GM13976 (cell line): ENCODE measurements at regions not wholly inside any gene's neighbourhood (a gene's known extent, or its start where the extent isn't known, plus 50 kb on each side); places are given as distances from the start of the nearest gene placed in this dataset.

ENCODE experiments used
- DNase-seq: peaks from one replicate; pipeline ENCODE4 v3.0.0; 2012; ENCODE audit warnings: low spot score
- in situ Hi-C: fragments of 300-500 bp; cut with MboI; formaldehyde crosslinking; loops from one replicate; pipeline ENCODE4 v1.12.0; 2022; ENCODE audit warnings: low sequenced_read_pairs, mixed read lengths, inconsistent platforms; ENCODE audit not compliant: unreplicated experiment
- TF ChIP-seq, protein P1 (sequence below): IDR thresholded peaks from 2 replicates; pipeline ENCODE4 v1.5.1; 2012; ENCODE audit warnings: borderline replicate concordance, mild to moderate bottlenecking; ENCODE audit not compliant: insufficient read depth; ENCODE audit errors: extremely low read depth, missing control alignments, control extremely low read depth

DNA sequence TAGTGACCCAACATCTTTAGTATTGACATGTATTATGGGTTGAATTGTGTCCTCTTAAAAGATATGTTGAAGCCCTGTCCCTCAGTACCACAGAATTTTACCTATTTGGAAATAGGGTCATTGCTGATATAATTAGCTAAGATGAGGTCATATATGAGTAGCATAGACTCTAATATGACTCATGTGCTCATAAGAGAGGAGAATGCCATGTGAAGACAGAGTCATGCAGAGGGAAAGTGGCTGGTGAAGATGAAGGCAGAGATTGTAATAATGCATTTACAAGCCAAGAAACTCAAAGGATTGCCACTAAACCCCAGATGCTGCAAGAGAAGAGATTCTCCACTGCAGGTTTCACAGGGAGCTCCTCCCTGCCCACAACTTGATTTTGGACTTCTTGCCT lies 496.4 kb downstream of the KIF20B start:
- no peak for DNase-seq
- TF ChIP-seq, protein P1, sequence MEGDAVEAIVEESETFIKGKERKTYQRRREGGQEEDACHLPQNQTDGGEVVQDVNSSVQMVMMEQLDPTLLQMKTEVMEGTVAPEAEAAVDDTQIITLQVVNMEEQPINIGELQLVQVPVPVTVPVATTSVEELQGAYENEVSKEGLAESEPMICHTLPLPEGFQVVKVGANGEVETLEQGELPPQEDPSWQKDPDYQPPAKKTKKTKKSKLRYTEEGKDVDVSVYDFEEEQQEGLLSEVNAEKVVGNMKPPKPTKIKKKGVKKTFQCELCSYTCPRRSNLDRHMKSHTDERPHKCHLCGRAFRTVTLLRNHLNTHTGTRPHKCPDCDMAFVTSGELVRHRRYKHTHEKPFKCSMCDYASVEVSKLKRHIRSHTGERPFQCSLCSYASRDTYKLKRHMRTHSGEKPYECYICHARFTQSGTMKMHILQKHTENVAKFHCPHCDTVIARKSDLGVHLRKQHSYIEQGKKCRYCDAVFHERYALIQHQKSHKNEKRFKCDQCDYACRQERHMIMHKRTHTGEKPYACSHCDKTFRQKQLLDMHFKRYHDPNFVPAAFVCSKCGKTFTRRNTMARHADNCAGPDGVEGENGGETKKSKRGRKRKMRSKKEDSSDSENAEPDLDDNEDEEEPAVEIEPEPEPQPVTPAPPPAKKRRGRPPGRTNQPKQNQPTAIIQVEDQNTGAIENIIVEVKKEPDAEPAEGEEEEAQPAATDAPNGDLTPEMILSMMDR: no peak
- in situ Hi-C loops: no loop called here

DNA sequence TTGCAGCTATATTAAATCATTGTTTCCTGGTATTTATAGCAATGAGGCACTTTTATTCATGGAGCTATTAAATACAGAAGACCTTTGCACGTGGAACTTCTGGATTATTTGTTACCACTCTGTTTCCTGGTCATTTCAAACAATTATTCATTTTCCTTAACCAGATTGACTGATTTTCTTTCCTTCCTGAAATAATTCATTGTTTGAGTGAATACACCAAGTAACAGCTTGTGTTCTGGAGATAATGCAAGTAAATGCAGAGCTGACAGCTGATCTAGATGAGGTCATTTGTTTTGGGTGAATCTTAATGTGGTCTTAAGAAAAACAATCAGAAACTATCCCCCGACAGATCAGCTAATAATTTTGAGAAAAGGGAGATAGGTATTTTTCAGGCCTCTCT lies 497.7 kb downstream of the KIF20B start:
- in situ Hi-C loops: no loop called here
- TF ChIP-seq, protein P1: no peak
- DNase-seq: no peak

DNA sequence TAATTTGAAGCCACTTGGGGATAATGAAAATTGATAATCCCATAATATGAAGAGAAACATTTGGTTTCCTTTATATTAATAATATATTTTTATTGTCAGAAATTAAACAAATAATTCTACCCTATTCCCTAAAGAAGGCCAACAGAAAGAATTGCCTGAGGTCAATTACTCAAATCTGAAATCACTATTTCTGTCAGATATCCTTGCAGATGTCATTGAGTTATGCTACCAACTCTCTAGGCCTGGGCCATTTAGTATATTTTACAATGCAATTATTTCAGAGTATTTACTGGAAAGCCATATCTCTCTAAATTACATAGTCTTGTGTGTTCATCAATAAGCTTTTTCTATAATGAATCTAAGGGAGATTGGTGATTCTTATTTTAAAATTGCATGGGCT lies 498.1 kb downstream of the KIF20B start:
- in situ Hi-C loops: no loop called here

DNA sequence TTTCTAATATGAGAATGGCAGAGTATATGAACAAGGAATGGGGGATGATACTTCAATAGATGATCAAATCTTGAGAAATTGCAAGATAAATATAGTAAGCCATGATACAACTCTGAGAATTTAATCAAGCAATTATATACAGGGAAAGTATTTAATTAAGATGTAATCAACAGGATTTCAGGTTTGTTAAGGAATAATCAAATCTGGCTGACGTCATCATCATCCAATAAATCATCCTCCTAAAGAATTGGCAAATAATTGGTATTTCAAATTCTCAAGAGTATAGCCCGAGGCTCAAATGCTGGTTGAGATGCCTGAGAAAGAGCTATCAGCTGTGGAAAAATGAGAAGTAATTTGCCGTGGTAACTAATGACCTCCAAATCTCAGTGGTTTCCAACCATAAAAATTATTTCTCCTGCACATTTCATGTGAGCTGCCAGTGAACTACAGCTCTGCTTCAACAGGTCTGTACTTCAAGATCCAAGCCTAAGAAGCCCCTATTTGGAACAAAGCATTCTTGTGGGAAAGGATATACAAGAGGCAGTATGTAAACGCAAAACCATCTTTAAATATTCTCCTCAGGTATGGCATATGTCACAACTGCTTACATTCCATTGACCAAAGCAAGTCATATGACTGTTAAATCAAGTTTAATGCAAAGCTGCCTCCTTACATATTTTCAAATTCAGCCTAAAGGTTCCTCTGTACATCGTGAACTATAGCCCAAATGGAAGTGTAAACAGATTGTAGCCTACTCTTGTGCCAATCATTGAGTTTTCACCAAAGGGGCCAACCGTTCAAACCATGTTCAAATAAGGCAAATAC lies 503.0 kb downstream of the KIF20B start:
- no peak for DNase-seq
- TF ChIP-seq, protein P1: no peak
- in situ Hi-C loops: no loop called here

More for the DNA sequence above, 498.1 kb downstream of the KIF20B start:
- DNase-seq: no peak
- TF ChIP-seq, protein P1: no peak

DNA sequence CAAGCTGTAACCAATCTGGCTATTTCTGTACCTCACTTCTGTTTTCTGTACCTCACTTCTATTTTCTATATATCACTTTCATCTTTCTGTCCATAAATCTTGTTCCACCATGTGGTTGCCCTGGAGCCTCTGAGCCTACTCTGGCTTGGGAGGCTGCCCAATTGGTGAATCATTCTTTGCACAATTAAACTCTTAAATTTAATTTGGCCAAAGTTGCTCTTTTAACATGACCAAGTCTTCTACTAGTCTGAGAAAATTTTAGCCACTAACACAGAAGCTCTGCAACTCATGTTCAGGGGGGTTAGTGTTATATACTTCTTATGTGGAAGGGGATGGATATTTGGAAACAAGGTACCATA lies 503.5 kb downstream of the KIF20B start:
- TF ChIP-seq, protein P1: no peak
- DNase-seq: no peak
- in situ Hi-C loops: no loop called here

DNA sequence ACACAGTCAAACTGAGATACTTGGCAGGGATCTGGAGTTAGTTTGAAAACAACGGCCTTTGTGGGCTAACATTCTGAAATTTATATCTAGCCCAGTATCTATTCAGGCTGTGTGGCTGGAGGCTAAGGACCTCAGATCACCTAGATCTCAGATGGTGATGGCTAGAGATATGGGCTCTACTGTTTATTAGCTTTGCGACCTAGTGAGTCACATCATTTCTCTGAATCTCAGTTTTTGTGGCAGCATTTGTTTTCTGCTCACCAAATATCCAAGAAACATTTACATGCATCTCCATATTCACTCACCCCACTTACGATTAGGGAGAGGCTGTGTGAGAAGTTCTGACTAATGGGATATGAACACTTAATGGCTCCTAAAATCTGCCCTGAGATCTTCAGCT lies 503.9 kb downstream of the KIF20B start:
- TF ChIP-seq, protein P1: no peak
- in situ Hi-C loops: no loop called here
- no peak for DNase-seq
